Adrenal gland (tissue), 9 donors: ENCODE measurements at regions not wholly inside any gene's neighbourhood (a gene's known extent, or its start where the extent isn't known, plus 50 kb on each side); places are given as distances from the start of the nearest gene placed in this dataset.

Source experiments
- DNase-seq, 7 donors: peaks; one replicate each; pipeline ENCODE4 v3.0.0-alpha.2; 2019 to 2020
- H3K27ac ChIP-seq, 5 donors: fragments of 200-600 bp; sonication (generic) in 4 of 5; 1 replicate in 3 of 5; 2 replicates in 2 of 5; pipeline versions ENCODE4 v1.5.1 to v1.8.0; 2016 to 2020; ENCODE audit warnings: mild to moderate bottlenecking in 1 of 5
- H3K27me3 ChIP-seq: fragments of 200-600 bp; 2 replicates; pipeline ENCODE4 v1.8.0; 2021
- H3K36me3 ChIP-seq, 2 donors: fragments of 200-600 bp; replicated peaks in 1 of 2; 1 replicate in 1 of 2; 2 replicates in 1 of 2; pipeline versions ENCODE4 v1.5.1 to v1.8.0; 2018 to 2022
- H3K4me1 ChIP-seq, 2 donors: fragments of 200-600 bp; replicated peaks in 1 of 2; 1 replicate in 1 of 2; 2 replicates in 1 of 2; pipeline versions ENCODE4 v1.5.1 to v1.8.0; 2018 to 2021
- H3K4me3 ChIP-seq, 4 donors: fragments of 200-600 bp; sonication (generic) in 3 of 4; one replicate each; pipeline ENCODE4 v1.5.1; 2016 to 2018
- H3K9me3 ChIP-seq, 3 donors: fragments of 200-600 bp; sonication (generic) in 1 of 3; replicated peaks in 1 of 3; 1 replicate in 2 of 3; 2 replicates in 1 of 3; pipeline versions ENCODE4 v1.5.1 to v1.8.0; 2016 to 2021
- CTCF ChIP-seq, 6 experiments: fragments of 450-650 bp in 4 of 6; fragments of 200-600 bp in 2 of 6; sonication (generic) in 1 of 6; IDR thresholded peaks; 1 replicate in 5 of 6; 2 replicates in 1 of 6; pipeline versions ENCODE4 v1.5.1 to v1.8.0; 2016 to 2021; ENCODE audit warnings: antibody characterized with exemption in 6 of 6, mild to moderate bottlenecking in 2 of 6, moderate library complexity in 1 of 6
- POLR2A ChIP-seq, 2 donors: fragments of 450-650 bp; IDR thresholded peaks; one replicate each; pipeline ENCODE4 v1.6.1; 2017; ENCODE audit warnings: antibody characterized with exemption in 2 of 2, mild to moderate bottlenecking in 2 of 2, moderate library complexity in 1 of 2
- WGBS, 4 donors: extraction: QIAGEN DNeasy Blood & Tissue Kit in 2 of 4; methylation state at CpG; one replicate each; pipeline versions ENCODE4 v1.1.5 to v1.1.7; 2013 to 2017; 5-methylcytosine and 5-hydroxymethylcytosine counted together
- intact Hi-C, 2 donors: fragments of 100-400 bp; cut with DNase I; formaldehyde crosslinking; loops; one replicate each; pipeline versions ENCODE4 v1.14.1 to v1.15.0; 2022 to 2023
- donor health status: healthy with polysubstance abuse.
- donor health status: Bipolar disorder and iron deficiency.
- donor health status: DM: yes; HTN: yes; CAD: no.
- donor health status: DM: no; HTN: no; CAD: no.
- donor health status: DM: no; HTN: no; CAD: no.

- intact Hi-C loops = no loop called here
- no peak for DNase-seq
- peak in 3 of 6 experiments; percentile 13 to 23 (median 15) for TF ChIP-seq CTCF (IDR thresholded peaks at IDR 0.05)
- TF ChIP-seq POLR2A (IDR thresholded peaks at IDR 0.05) = no peak
- Histone ChIP-seq H3K4me3 (no peak overlapping the region), H3K9me3 (no peaks in the 10 kb centered on the region), H3K27ac (no peak overlapping the region), H3K4me1 (no peaks in the 10 kb centered on the region), H3K36me3 (no peaks in the 10 kb centered on the region), H3K27me3 (no peaks in the 10 kb centered on the region)
- WGBS, 4 donors = 34 to 63% (median 56%) methylated on average over 2 of the region's 2 CpGs
Observed at GRCh38 chr12:58804749-58805148, 115.6 kb downstream of the LRIG3 start.

- DNase-seq = no peak
- Histone ChIP-seq H3K4me1 (no peaks in the 10 kb centered on the region), H3K4me3 (no peak overlapping the region), H3K27me3 (no peaks in the 10 kb centered on the region), H3K27ac (no peak overlapping the region), H3K36me3 (no peaks in the 10 kb centered on the region), H3K9me3 (no peaks in the 10 kb centered on the region)
- WGBS, 4 donors = 42 to 77% (median 73%) methylated on average over 4 of the region's 4 CpGs
- TF ChIP-seq CTCF (IDR thresholded peaks at IDR 0.05) (no peak), POLR2A (IDR thresholded peaks at IDR 0.05) (no peak)
- intact Hi-C loops = no loop called here
Observed at GRCh38 chr12:58809064-58809607, 111.2 kb downstream of the LRIG3 start.

- 79 to 85% (median 83%) methylated on average over 2 of the region's 2 CpGs for WGBS, 4 donors
- Histone ChIP-seq H3K9me3 (no peaks in the 10 kb centered on the region), H3K4me1 (no peaks in the 10 kb centered on the region), H3K27ac (no peak overlapping the region), H3K4me3 (no peak overlapping the region), H3K36me3 (no peaks in the 10 kb centered on the region), H3K27me3 (no peaks in the 10 kb centered on the region)
- intact Hi-C loops = no loop called here
- DNase-seq = no peak
- TF ChIP-seq POLR2A (IDR thresholded peaks at IDR 0.05) = no peak
- TF ChIP-seq CTCF (IDR thresholded peaks at IDR 0.05) = no peak
Observed at GRCh38 chr12:58811346-58811745, 109.0 kb downstream of the LRIG3 start.

GRCh38 chr12:58812214-58812613, 108.1 kb downstream of the LRIG3 start:
- 60 to 79% (median 67%) methylated on average over 2 of the region's 2 CpGs for WGBS, 4 donors
- no peak for TF ChIP-seq CTCF (IDR thresholded peaks at IDR 0.05)
- no peak for TF ChIP-seq POLR2A (IDR thresholded peaks at IDR 0.05)
- H3K27me3 ChIP-seq = no peaks in the 10 kb centered on the region
- H3K36me3 ChIP-seq = no peaks in the 10 kb centered on the region
- no peak overlapping the region for H3K27ac ChIP-seq
- no peaks in the 10 kb centered on the region for H3K4me1 ChIP-seq
- no peak overlapping the region for H3K4me3 ChIP-seq
- intact Hi-C loops = no loop called here
- DNase-seq = no peak
- no peaks in the 10 kb centered on the region for H3K9me3 ChIP-seq
